ENCODE measurements at regions not wholly inside any gene's neighbourhood (a gene's known extent, or its start where the extent isn't known, plus 50 kb on each side); places are given as distances from the start of the nearest gene placed in this dataset.

GRCh38 chr22:47772864-47773263 lies 1010.4 kb downstream of the TBC1D22A start:
- no peak for TF ChIP-seq CTCF (IDR thresholded peaks at IDR 0.05; ENCODE audit: extremely low read depth, missing control alignments)

DNA sequence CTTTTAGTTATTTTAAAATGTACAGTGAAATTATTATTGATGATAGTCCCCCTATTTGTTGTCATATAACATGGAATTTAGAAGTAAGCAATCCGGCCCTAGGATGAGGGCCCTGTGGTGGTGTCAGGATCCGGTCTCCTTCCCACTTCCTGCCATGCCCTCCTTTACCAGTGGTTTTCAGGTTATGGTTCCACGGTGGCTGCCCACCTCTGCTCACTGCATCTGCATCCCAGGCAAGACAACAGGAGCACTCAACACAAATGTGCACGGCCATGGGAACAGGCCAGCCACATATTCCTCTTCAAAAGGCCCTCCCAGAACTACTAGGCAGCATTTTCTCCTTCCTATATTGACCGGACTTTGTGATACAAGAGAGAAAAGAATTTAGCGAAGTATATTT lies 1007.2 kb downstream of the TBC1D22A start:
- no peak for TF ChIP-seq CTCF (IDR thresholded peaks at IDR 0.05; ENCODE audit: extremely low read depth, missing control alignments)

More at GRCh38 chr22:47772864-47773263, 1010.4 kb downstream of the TBC1D22A start:
- DNase-seq (ENCODE audit: low spot score) = no peak

GRCh38 chr22:47768027-47768426 lies 1005.6 kb downstream of the TBC1D22A start:
- no peak for DNase-seq (ENCODE audit: low spot score)
- no peak for TF ChIP-seq CTCF (IDR thresholded peaks at IDR 0.05; ENCODE audit: extremely low read depth, missing control alignments)

More for the DNA sequence above, 1007.2 kb downstream of the TBC1D22A start:
- no peak for DNase-seq (ENCODE audit: low spot score)

GRCh38 chr22:47767403-47767802 lies 1005.0 kb downstream of the TBC1D22A start:
- DNase-seq (ENCODE audit: low spot score) = no peak
- no peak for TF ChIP-seq CTCF (IDR thresholded peaks at IDR 0.05; ENCODE audit: extremely low read depth, missing control alignments)

GRCh38 chr22:47765757-47766156 lies 1003.3 kb downstream of the TBC1D22A start:
- TF ChIP-seq CTCF (IDR thresholded peaks at IDR 0.05; ENCODE audit: extremely low read depth, missing control alignments) = no peak

GRCh38 chr22:47762141-47762540 lies 999.7 kb downstream of the TBC1D22A start:
- no peak for DNase-seq (ENCODE audit: low spot score)
- TF ChIP-seq CTCF (IDR thresholded peaks at IDR 0.05; ENCODE audit: extremely low read depth, missing control alignments) = no peak

More at GRCh38 chr22:47765757-47766156, 1003.3 kb downstream of the TBC1D22A start:
- no peak for DNase-seq (ENCODE audit: low spot score)

DNA sequence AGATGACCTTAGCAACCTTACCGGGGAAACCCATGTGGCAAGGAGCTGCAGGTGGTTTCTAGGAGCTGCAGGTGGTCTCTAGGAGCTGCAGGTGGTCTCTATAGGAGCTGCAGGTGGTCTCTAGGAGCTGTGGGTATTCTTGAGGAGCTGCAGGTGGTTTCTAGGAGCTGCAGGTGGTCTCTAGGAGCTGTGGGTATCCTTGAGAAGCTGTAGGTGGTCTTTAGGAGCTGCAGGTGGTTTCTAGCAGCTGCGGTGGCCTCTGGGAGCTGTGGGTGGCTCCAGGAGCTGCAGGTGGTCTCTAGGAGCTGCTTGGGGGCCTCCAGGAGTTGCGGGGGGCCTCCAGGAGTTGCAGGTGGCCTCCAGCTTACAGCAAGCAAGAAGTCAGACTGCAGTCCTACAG lies 997.5 kb downstream of the TBC1D22A start:
- DNase-seq (ENCODE audit: low spot score) = no peak
- TF ChIP-seq CTCF (IDR thresholded peaks at IDR 0.05; ENCODE audit: extremely low read depth, missing control alignments) = no peak

Measured in GM20000 (cell line).